ENCODE measurements at regions not wholly inside any gene's neighbourhood (a gene's known extent, or its start where the extent isn't known, plus 50 kb on each side); places are given as distances from the start of the nearest gene placed in this dataset.

DNA sequence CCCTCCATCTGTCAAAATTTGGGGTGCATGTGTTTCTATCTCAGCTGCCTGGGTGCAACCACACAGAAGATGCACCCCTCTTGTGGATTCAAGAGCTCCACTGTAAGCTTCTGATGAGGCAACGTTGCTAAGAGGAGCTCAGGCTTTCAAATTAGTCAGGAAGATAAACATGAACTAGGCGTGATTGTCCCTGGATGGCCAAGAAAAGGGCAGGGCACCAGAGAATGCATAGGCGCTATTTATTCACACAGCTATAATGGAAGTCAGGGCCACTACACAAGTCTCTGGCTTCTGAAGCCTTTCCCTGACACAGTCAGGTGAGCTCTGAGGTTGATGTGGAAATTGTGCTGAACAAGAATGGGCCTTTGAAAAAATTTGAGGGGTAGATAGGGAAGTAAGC is 1466.0 kb upstream of the CELF4 start:
- TF ChIP-seq, protein P1, sequence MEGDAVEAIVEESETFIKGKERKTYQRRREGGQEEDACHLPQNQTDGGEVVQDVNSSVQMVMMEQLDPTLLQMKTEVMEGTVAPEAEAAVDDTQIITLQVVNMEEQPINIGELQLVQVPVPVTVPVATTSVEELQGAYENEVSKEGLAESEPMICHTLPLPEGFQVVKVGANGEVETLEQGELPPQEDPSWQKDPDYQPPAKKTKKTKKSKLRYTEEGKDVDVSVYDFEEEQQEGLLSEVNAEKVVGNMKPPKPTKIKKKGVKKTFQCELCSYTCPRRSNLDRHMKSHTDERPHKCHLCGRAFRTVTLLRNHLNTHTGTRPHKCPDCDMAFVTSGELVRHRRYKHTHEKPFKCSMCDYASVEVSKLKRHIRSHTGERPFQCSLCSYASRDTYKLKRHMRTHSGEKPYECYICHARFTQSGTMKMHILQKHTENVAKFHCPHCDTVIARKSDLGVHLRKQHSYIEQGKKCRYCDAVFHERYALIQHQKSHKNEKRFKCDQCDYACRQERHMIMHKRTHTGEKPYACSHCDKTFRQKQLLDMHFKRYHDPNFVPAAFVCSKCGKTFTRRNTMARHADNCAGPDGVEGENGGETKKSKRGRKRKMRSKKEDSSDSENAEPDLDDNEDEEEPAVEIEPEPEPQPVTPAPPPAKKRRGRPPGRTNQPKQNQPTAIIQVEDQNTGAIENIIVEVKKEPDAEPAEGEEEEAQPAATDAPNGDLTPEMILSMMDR (IDR thresholded peaks at IDR 0.05) = no peak
- TF ChIP-seq POLR2A (IDR thresholded peaks at IDR 0.05) (no peak), POLR2AphosphoS5 (IDR thresholded peaks at IDR 0.05) (no peak)
